ENCODE measurements at regions not wholly inside any gene's neighbourhood (a gene's known extent, or its start where the extent isn't known, plus 50 kb on each side); places are given as distances from the start of the nearest gene placed in this dataset.
"Not testable (repeated sequence)": the region's sequence is repeated elsewhere in the genome, so short reads cannot be mapped to it uniquely, and the experiment has no call there.

DNA sequence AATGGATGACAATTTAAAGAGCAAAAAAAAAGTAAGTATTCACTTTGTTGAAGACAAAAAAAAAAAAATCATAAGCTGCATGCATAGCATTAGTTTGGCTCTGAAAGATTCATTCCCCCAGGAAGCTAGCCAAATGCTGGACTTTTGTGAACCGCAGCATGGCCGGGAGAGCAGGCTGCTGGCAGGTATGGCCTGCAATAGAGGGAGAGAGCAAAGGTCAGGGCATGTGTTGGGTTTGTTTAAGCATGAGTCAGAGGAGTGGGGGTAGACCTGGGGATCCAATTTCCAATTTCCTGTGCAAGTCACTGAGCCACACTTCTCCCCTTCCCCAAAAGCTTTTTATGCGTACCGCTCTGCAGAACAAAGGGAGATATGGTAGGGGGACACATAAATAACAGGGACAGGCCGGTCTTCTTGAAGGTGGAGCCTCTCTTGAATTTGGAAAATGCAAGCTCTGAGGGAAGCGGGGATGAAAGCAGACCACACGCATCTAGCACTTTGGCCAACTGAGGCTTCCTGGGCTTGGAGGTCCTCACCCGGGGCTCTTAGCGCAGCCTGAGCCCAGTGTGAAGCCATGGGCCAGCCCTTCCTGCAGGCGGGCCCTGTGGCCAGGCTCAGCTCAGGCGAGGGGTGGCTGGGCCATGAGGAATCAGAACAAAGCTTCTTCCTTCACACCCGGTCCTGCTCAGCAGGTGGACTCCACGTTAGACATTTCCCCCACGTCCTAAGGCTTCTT, 171.1 kb downstream of the TOMM20 start:
- no peak for DNase-seq

DNA sequence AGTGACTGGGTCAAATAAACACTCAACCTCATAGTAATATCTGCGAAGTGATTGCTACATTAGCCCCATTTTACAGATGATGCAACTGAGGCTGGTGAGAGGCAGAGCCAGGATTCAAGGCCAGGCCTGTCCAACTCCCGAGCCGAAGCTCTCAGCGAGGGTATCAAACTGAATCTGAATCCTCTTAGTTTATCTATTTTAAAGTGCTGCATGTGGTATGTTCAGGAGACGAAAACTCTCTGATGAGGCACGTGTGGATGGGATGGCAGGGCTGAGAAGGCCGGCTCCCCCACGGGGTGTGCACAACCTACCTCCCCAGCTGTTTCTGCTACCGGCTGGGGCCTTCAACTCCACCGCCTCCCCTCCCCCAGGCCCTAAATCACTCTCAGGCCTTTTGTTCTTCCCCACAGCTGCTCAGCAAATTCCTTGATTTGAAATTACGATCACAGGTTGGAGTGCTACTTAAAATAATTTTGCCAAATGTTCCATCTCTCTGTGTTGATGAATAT, 171.8 kb downstream of the TOMM20 start:
- no peak for DNase-seq

DNA sequence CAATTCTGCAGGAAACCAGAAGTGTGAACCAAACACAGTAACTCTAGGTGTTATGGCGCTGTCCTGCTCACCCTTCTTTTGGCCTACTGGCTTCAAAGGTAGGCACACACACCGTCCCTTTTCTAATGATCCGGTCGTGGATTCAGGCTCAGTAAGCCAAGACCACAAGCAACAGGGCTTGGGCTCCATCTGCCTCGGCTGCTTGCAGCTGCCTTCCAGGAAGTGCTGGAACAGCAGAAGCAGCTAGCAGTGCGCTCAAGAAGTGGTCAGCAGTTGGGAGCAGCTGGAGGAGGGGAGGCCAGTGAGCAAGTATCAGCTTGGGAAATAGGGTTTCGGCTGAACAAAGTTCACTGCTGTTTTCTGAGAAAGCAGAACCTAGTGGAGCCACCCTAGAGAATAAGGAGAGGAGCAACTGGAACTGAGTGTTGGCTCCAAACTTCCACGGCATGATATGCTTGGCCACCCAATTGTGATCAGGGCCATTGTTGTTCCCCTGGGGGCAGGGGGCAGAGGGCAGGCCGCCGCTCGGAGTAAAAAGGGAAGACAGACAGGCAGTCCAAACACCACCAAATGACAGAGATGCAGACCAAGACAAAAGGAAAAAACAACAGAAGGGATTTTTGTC, 173.4 kb downstream of the TOMM20 start:
- no peak for DNase-seq

DNA sequence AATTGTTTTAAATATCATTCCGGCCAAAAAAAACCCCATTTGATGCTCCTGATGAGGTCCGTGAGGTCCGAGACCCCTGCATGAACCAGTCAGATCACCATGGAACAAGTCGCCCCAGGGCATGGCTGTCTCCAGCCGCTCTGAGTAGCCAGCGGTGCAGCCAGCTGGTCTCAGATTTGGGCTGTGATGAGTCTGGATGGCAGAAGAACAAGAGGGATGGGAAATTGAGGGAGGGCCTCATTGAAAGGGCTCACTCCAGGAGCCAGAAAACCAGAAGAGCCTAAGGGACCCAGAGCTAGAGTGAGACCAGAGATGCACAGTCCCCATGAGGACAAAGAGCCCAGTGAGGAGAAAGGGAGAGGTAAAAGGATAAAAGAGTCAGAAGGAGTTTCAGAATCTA, 174.0 kb downstream of the TOMM20 start:
- no peak for DNase-seq

DNA sequence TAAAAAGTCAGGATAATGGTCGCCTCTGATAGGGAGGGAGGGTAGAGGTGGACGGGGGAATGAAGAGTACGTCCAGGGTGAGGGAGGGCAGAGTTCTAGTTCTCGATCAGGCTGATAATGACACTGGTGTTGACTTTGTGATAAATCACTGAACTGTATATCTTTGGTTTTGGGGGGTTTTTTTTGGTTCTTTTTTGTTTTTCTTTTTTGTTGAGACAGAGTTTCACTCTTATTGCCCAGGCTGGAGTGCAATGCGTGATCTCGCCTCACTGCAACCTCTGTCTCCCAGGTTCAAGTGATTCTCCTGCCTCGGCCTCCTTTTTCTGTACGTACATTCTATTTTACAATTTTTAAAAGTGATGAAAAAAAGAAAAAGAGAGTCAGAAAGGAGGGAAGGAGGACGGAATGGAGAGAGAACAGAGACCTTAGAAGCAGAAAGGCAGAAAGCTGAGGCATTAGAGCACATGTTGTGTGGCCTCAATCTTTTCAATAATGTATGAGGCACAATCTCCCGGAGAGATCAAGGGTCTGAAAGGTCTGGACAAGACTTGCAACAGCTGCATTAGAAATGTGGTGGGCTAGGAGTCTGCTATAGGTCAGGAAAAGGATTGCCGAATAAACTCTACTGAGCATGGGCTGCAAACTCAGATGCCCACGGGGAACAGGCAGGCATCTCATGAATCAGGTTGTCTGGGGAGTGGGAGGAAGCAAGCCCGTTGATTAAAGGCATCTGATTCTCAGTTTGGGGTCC, 174.8 kb downstream of the TOMM20 start:
- no peak for DNase-seq

DNA sequence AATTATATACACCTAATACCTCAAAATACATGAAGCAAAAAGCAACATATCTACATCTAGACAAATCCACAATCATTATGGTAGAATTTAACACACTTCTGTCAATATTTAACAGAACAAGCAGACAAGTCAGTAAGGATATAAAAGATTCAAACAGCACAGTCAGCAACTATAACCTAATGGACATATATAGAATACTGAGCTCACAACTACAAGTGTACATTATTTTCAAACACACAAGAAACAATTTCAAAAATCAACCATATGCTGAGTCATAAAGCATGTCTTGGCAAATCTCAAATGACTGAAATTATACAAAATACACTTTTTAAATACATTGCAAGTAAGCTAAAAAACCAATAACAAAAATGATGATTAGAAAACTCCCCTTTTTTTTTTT, 178.0 kb downstream of the TOMM20 start:
- DNase-seq: no peak

DNA sequence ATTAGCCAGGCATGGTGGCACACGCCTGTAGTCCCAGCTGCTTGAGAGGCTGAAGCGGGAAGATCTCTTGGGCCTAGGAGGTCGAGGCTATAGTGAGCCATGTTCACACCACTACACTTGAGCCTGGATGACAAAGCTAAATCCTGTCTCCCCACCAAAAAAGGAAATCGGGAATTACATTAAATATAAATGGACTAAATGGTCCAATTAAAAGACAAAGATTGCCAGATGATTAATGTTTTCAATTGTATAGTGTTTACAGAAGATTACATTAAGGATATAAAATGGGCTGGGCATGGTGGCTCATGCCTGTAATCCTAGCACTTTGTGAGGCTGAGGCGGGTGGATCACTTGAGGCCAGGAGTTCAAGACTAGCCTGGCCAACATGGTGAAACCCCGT, 179.1 kb downstream of the TOMM20 start:
- DNase-seq: not testable (repeated sequence)

DNA sequence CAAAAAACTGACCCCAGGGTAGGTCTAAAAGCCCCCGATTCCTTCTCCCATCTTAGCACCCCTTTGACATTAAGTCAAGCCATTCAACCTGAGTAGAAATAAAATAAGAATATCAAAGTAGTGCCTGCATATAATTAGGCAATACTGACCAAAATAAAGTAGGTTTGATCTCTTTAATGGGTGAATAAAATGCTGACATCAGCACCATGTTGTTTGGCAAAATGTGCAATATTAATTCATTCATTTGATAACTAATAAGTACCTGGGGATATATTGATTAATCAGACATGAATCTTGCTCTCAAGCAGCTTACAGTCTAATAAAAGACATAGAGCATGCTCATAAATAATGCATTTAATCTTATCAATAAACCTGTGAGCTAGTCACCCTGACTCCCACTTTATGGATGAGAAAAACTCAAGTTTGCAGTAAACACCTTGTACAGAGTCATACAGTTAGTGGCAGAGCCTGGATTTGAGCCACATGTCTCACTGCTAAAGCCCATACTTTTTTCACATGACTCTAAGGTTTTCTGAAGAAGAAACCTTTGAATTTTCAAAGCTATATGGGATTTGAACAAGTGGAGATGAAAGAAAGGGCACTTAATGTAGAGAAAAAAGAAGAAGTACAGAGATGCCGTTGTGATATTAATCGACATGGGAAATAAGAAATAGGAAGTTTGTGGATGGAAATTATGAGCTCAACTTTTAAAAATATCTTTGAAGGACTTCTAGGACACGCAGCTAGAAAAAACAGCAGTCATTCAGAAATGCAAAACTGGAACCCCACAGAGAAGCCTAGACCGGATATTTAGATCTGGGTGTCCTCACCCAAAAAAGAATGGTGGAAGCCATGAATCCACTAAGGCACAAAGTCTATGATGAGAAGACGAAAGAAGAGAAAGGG, 183.9 kb downstream of the TOMM20 start:
- no peak for DNase-seq

DNA sequence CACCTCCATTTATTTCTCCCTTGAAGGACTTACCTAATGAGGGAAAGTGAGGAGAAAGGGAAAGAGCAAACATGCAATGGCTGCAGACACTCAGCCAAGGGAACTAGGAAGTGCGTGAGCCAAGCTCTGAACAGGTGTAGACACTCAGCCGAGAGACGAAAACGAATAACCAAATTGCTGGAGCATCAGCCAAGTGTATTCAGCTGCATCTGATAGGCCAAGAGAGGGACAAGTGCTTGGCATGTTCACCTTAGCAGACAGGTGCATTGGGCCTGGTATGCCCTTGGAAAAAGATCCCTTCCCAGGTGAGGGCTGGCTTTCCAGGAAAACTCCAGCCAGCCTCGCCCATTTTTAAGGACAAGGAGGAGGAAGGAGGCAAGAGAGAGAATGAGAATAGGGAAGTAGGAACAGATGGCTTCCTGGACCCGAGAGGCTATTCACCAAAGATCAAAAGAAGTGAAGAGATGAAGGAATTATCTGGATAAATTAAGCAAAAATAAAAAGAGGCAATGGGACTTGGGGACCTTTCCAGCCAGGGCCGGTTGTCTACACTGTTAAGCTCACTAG, 184.7 kb downstream of the TOMM20 start:
- DNase-seq: no peak

DNA sequence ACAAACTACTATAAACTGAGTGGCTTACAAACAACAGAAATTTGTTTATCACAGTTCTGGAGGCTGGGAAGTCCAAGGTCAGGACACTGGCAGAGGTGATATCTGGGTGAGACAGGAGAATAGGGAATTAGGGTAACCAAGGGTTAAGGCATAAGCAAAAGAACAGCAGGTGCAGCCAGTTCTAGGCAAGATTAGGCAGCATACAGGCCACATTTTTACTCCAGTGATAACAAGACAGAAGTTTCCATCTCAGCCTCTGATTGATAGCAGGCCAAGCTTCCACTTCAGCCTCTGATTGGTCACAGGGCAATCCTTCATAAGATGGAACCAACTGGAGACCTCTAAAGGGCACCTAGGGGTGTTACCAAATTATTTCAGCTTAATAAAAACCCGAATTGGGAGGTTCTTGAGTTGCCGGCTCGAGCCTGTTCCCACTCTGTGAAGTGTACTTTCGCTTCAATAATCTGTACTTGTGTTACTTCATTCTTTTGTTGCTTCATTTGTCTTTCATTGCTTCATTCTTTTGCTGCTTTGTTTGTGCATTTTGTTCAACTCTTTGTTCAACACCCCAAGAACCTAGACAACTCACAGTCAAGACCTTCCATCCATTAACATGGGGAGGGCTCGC, 185.6 kb downstream of the TOMM20 start:
- DNase-seq: no peak

DNA sequence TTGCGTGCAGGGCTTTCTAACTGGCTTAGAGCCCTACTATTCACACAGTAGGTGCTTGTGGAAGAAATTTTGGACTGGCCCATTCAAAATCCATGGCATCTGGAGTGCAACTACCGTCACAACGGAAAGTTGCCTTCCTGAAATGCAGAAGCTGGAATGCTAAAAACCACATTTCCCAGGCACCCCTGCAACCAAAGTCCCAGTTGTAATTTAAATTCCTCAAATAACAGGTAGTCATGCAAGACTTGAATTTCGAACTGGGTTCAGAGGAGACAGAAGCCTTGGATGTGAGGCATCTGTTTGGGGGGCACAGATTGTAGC, 186.7 kb downstream of the TOMM20 start:
- DNase-seq: no peak

DNA sequence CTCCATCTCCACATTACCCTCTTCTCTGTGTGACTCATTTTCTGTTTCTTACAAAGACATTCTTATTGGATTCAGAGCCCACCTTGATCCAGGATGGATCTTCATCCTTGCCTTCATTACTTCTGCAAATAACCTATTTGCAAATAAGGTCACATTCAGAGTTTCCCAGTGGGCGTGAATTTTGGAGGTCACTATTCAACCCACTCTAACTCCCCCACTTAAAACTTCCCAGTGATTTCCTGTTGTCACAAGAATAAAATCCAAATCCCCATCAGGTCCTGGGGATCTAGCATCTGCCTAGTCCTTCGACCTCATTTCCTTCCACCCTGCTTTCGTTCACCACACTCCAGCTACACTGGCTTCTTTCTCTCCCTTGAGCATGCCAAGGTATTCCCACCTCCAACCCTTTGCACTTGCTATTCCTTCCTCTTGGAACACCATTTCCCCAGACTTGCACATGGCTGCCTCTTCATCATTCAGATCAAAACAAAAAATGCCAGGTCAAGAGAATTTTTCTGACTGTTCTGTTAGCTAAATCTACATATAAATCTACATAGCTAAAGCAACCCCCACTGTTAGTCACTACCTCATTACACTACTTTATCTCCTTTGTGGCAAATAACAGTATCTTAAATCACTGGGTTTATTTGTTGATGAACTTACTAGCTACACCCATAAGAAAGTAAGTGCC, 187.2 kb downstream of the TOMM20 start:
- DNase-seq: no peak

DNA sequence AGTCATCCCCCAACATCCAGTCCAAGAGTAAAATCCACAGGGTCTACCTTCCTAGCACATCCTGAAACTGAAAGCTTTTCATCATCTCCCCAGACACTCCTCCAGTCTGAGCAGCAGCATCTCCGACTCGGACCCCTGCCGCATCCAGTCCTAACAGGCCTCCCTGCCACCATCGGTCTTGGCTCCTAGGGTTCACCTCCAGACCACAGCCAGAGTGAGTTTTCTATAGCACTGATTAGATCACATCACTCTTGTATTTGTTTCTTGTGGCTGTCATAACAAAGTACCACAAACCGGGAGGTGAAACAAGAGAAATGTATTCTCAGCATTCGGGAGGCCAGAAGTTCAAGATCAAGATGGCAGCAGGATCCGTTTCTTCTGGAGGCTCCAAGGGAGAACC, 187.8 kb downstream of the TOMM20 start:
- DNase-seq: no peak

DNA sequence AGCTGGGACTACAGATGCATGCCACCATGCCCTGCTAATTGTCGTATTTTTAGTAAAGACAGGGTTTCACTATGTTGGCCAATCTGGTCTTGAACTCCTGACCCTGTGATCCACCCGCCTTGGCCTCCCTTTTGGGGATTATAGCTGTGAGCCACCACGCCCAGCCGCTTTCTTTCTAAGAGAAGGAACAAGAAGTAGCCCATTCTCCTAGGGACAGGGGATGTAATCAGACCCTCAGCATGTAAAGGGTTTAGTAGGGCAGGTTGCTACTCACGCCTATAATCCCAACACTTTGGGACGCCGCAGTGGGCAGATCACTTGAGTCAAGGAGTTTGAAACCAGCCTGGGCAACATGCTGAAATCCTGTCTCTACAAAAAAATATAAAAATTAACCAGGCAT, 189.7 kb downstream of the TOMM20 start:
- DNase-seq: no peak

DNA sequence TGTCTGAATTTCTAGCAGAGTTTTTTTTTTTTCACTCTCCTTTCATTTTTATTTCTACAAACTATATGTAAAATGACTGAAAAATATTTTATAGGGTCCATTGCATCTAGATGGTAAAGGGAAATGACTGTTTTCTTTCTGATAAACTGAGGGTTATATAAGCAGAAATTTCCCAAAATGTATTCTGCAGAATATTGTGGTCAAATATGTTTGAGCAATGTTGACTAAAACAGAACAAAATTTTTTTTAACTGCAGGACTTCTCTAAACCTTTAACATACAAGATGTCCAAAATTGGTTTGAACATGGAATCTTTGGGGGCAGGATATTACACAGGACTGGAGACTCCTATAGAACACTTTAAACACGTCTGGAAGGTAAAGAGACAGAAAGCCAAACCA, 190.5 kb downstream of the TOMM20 start:
- no peak for DNase-seq

DNA sequence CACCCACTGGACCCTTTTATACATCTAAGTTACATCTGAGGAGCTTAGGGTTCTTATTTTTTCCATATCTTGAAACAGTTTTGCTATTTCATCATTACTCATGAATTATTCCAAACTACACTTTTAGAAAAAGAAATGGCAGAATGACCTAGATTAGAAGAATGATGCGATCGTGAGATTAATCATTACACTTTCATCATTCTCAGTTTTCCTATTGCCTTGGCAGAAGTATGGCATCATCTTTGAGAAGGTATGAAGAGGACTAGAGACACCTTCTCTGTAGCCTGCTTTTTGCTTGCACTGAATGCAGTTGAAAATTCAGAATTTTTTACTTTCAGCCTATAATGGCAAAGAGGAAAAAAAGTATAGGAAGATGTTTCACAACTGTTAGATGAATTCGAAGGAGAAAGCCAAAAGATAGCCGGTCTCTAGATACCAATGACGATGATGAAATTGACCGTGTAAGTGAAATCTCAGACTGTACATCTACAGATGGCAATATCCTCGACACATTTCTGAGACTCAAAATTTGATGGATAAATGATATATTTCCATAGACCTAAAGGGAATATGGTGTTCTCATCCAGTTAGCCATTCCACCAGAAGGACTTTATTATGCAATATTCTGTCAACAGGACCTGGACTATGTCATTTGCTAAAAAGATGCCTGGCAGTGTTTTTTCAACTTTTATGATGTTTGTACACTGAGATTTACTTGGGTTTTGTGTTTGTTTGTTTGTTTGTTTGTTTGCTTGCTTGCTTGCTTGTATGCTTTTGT, 191.8 kb downstream of the TOMM20 start:
- no peak for DNase-seq

DNA sequence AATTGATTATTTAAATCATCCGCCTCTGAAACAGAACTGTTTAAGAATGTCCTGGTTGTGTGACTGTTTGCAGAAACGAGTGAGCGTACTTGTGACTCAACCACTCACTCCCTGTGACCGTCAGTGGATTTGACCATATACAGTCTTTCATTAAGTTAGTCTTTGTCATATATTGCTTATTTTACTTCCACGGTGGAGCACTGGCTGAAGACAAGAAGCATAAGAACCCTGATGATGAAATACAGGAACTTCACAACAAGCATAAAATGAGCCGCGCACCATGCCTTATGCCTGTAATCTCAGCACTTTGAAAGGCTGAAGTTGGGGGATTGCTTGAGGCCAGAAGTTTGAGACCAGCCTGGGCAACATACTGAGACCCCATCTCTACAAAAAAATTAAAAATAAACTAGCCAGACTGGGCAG, 194.0 kb downstream of the TOMM20 start:
- DNase-seq: no peak

DNA sequence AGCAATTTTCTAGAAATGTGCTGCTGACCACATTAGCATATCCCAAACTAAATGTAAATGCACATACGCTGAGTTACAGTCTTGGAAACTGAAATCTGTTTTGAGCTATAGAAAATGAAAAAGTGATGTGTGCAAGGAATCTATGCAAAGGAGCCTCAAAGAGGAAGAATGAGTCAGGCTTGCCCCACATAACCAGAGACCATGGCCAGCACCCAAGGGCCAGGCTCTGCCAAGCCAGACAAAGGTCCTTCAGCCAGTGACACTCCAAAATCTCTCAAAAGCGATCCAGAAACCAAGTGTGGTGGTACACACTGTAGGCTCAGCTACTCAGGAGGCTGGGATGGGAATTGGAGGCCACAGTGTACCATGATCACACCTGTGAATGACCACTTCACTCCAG, 195.2 kb downstream of the TOMM20 start:
- no peak for DNase-seq

DNA sequence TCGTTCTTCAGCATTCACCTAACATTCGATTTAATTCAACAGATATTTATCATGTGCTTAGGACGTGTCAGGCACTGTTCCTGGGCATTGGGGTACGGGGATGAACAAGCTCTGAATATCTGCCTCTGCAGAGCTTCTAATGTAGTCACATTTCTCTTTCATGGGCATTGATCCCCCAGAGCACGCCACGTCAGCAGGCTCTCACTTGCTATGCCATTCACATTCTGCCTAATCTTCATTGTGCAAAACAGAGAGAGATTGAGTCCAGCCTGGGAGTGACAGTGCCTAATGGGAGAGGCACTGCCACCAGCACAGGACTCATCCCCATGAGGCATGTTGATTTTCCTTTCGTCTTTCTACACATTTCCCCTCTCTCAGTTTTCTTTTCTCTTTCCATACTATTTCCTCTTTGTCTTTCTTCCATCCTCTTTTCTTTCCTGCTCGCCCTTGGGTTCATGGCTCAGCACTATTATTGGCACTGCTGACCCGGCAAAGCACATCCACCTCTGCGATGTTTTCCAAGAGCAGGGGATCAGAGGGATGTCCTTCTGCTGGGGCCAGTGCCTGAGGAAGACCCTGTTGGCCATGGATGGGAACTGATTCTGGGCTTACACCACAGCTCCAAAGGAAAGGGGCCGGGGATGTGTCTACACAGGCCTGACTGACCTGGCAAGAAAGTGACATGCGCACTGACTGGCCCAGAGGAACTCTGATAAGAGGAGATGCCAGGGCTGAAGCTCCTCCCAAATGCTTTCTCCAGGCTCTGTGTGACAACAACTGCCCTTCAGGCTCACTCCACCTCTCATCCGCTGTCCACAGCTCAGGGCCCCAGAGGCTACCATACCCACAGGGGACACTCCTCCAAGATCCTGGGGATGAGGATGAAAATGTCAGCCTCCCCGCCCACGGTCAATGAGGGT, 195.9 kb downstream of the TOMM20 start:
- DNase-seq: no peak

DNA sequence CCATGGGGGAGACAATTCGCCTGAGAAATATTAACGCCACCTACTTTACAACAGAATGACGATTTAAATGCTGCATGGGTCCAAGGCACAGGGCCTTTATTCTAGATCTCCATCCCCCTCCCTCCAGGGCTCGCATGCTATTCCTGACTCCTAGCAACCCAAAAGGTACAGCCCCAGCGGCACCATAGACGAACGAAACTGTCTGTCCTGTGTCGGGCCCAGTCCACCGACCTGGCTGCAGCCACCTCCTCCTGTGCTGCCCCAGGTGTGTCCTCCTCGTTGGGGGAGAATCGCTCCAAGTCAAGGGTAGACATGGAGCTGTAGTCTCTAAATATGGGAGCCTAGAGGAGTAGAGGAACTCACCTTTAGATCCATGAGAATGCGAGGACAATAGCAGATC, 196.5 kb downstream of the TOMM20 start:
- no peak for DNase-seq
